Fibroblast of skin of left quadriceps (primary cell): ENCODE measurements at regions not wholly inside any gene's neighbourhood (a gene's known extent, or its start where the extent isn't known, plus 50 kb on each side); places are given as distances from the start of the nearest gene placed in this dataset.
"Not testable (repeated sequence)": the region's sequence is repeated elsewhere in the genome, so short reads cannot be mapped to it uniquely, and the experiment has no call there.

Source experiments
- DNase-seq, 2 experiments: peaks; one replicate each; pipeline ENCODE4 v3.0.0-alpha.2; 2013; ENCODE audit warnings: low read depth in 2 of 2

GRCh38 chr10:9097991-9098306, 1043.5 kb downstream of the GATA3 start:
- no peak for DNase-seq

GRCh38 chr10:9102026-9102425, 1047.5 kb downstream of the GATA3 start:
- no peak for DNase-seq

GRCh38 chr10:9103301-9103700, 1048.8 kb downstream of the GATA3 start:
- DNase-seq = no peak

GRCh38 chr10:9111976-9112375, 1057.5 kb downstream of the GATA3 start:
- DNase-seq = no peak

GRCh38 chr10:9126728-9127127, 1072.2 kb downstream of the GATA3 start:
- no peak for DNase-seq

- no peak for DNase-seq
These were observed 1082.9 kb downstream of the GATA3 start for GRCh38 chr10:9137368-9137767.

- DNase-seq = not testable (repeated sequence)
These were observed 1084.3 kb downstream of the GATA3 start for GRCh38 chr10:9138829-9139228.

GRCh38 chr10:9140373-9140772, 1085.9 kb downstream of the GATA3 start:
- no peak for DNase-seq

GRCh38 chr10:9147475-9147874, 1093.0 kb downstream of the GATA3 start:
- no peak for DNase-seq

- no peak for DNase-seq
These were observed 1094.6 kb downstream of the GATA3 start for GRCh38 chr10:9149134-9149533.

- not testable (repeated sequence) for DNase-seq
These were observed 1098.6 kb downstream of the GATA3 start for GRCh38 chr10:9153057-9153456.

GRCh38 chr10:9157656-9158055, 1103.2 kb downstream of the GATA3 start:
- no peak for DNase-seq

- no peak for DNase-seq
These were observed 1104.2 kb downstream of the GATA3 start for GRCh38 chr10:9158675-9159074.

GRCh38 chr10:9160275-9160674, 1105.8 kb downstream of the GATA3 start:
- no peak for DNase-seq

GRCh38 chr10:9163699-9164098, 1109.2 kb downstream of the GATA3 start:
- DNase-seq = no peak

GRCh38 chr10:9166770-9167169, 1112.3 kb downstream of the GATA3 start:
- DNase-seq = no peak

GRCh38 chr10:9172276-9172675, 1117.8 kb downstream of the GATA3 start:
- no peak for DNase-seq

- no peak for DNase-seq
These were observed 1120.7 kb downstream of the GATA3 start for GRCh38 chr10:9175200-9175599.

GRCh38 chr10:9183197-9183880, 1128.9 kb downstream of the GATA3 start:
- DNase-seq = not testable (repeated sequence)

- DNase-seq = no peak
These were observed 1133.7 kb downstream of the GATA3 start for GRCh38 chr10:9188022-9188810.

- no peak for DNase-seq
These were observed 1135.0 kb downstream of the GATA3 start for GRCh38 chr10:9189448-9189847.

- no peak for DNase-seq
These were observed 1138.6 kb downstream of the GATA3 start for GRCh38 chr10:9193120-9193519.

- no peak for DNase-seq
These were observed 1140.9 kb downstream of the GATA3 start for GRCh38 chr10:9195385-9195784.
